Progenitor cell of endocrine pancreas (in vitro differentiated cells): ENCODE measurements at regions not wholly inside any gene's neighbourhood (a gene's known extent, or its start where the extent isn't known, plus 50 kb on each side); places are given as distances from the start of the nearest gene placed in this dataset.

Experiments used
- DNase-seq: peaks from one replicate; pipeline ENCODE4 v3.0.0; 2021; ENCODE audit warnings: low spot score; ENCODE audit not compliant: unreplicated experiment
- H3K27ac Mint-ChIP-seq: 2 replicates; pipeline ENCODE4 v1.8.0; 2021; ENCODE audit warnings: mild to moderate bottlenecking, moderate library complexity, mixed read lengths
- H3K27me3 Mint-ChIP-seq: 2 replicates; pipeline ENCODE4 v1.8.0; 2021; ENCODE audit warnings: mixed read lengths
- H3K36me3 Mint-ChIP-seq: 2 replicates; pipeline ENCODE4 v1.8.0; 2022; ENCODE audit warnings: mixed read lengths; ENCODE audit not compliant: insufficient read depth
- H3K4me1 Mint-ChIP-seq: 2 replicates; pipeline ENCODE4 v1.8.0; 2021; ENCODE audit warnings: low read depth, mixed read lengths
- H3K4me3 Mint-ChIP-seq: 2 replicates; pipeline ENCODE4 v1.8.0; 2021; ENCODE audit warnings: low read depth, mild to moderate bottlenecking, moderate library complexity, mixed read lengths
- H3K9me3 Mint-ChIP-seq: 2 replicates; pipeline ENCODE4 v1.8.0; 2021; ENCODE audit warnings: low read depth, mixed read lengths
- CTCF ChIP-seq: fragments of 200-600 bp; sonication (generic); IDR thresholded peaks from one replicate; pipeline ENCODE4 v1.5.0; 2021; ENCODE audit warnings: antibody characterized with exemption, mild to moderate bottlenecking; ENCODE audit not compliant: unreplicated experiment

GRCh38 chr10:64271508-64271907, 750.3 kb downstream of the REEP3 start:
- Mint-ChIP-seq H3K27ac (no peak overlapping the region), H3K9me3 (no peaks in the 10 kb centered on the region), H3K36me3 (no peaks in the 10 kb centered on the region), H3K27me3 (no peaks in the 10 kb centered on the region), H3K4me1 (no peaks in the 10 kb centered on the region), H3K4me3 (no peak overlapping the region)
- DNase-seq: no peak
- no peak for TF ChIP-seq CTCF

GRCh38 chr10:64271983-64272382, 750.8 kb downstream of the REEP3 start:
- Mint-ChIP-seq H3K36me3 (no peaks in the 10 kb centered on the region), H3K27ac (no peak overlapping the region), H3K4me1 (no peaks in the 10 kb centered on the region), H3K9me3 (no peaks in the 10 kb centered on the region), H3K4me3 (no peak overlapping the region), H3K27me3 (no peaks in the 10 kb centered on the region)
- TF ChIP-seq CTCF: no peak
- no peak for DNase-seq

GRCh38 chr10:64275001-64275400, 753.8 kb downstream of the REEP3 start:
- H3K9me3 Mint-ChIP-seq: no peaks in the 10 kb centered on the region
- H3K27me3 Mint-ChIP-seq: no peaks in the 10 kb centered on the region
- no peak overlapping the region for H3K4me3 Mint-ChIP-seq
- TF ChIP-seq CTCF: no peak
- H3K27ac Mint-ChIP-seq: no peak overlapping the region
- no peak for DNase-seq
- no peaks in the 10 kb centered on the region for H3K4me1 Mint-ChIP-seq
- no peaks in the 10 kb centered on the region for H3K36me3 Mint-ChIP-seq

- no peaks in the 10 kb centered on the region for H3K36me3 Mint-ChIP-seq
- H3K4me1 Mint-ChIP-seq: no peaks in the 10 kb centered on the region
- H3K27me3 Mint-ChIP-seq: no peaks in the 10 kb centered on the region
- H3K27ac Mint-ChIP-seq: no peak overlapping the region
- TF ChIP-seq CTCF: no peak
- no peak overlapping the region for H3K4me3 Mint-ChIP-seq
- no peak for DNase-seq
- no peaks in the 10 kb centered on the region for H3K9me3 Mint-ChIP-seq
Measured at GRCh38 chr10:64275774-64276173, 754.6 kb downstream of the REEP3 start.

- TF ChIP-seq CTCF: no peak
- no peak for DNase-seq
- Mint-ChIP-seq H3K27me3 (no peaks in the 10 kb centered on the region), H3K9me3 (no peaks in the 10 kb centered on the region), H3K27ac (no peak overlapping the region), H3K4me1 (no peaks in the 10 kb centered on the region), H3K4me3 (no peak overlapping the region), H3K36me3 (no peaks in the 10 kb centered on the region)
Measured at GRCh38 chr10:64277536-64277935, 756.3 kb downstream of the REEP3 start.
